GM21390 (cell line): ENCODE measurements at regions not wholly inside any gene's neighbourhood (a gene's known extent, or its start where the extent isn't known, plus 50 kb on each side); places are given as distances from the start of the nearest gene placed in this dataset.

Experiments
- ATAC-seq: cut with Tn5 transposase; IDR thresholded peaks from one replicate; pipeline ENCODE4 v1.9.1; 2021; ENCODE audit not compliant: unreplicated experiment

GRCh38 chr6:18667612-18668011 is 280.5 kb downstream of the RNF144B start:
- no peak for ATAC-seq

GRCh38 chr6:18668994-18669393 is 281.8 kb downstream of the RNF144B start:
- ATAC-seq, result no peak

- ATAC-seq, result no peak
Observed at GRCh38 chr6:18672852-18673251, 285.7 kb downstream of the RNF144B start.

DNA sequence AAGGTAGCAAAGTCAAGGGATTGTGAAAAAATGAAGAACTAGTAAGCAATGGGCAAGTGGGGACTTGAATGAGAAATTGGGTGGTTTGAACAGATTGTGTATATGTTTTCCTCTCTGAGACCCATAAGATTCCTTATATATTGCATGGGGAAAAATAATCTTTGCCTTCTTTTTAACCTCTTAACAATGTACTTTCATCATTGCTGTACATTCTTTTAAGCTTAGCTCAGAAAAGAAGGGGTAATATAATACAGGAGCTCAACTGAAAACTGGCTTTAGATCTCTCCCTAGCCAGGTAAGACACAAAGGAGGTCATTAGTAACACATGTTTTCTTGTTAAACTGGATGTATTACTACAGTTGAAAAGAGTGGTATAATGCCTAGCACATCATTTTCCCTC is 287.2 kb downstream of the RNF144B start:
- ATAC-seq, result no peak

- ATAC-seq, result no peak
Observed at GRCh38 chr6:18675881-18676280, 288.7 kb downstream of the RNF144B start.

DNA sequence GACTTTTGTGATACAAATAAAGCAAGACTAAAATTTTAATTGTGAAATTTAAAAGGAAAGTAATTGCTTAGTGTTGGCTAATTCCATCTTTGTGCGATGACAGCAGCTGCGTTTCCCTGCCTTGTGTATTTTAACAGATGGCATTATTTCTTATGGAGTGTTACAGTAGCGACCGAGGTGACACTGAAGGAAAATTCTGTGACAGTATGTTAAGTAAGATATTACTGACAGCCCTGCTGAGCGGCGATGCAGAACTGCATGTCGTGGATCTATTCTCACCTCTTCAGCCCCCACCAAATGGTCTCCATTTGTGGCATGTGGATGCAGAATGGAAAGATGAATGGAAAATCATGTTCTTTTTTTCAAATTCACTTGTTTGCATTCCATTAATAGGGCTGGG is 289.4 kb downstream of the RNF144B start:
- no peak for ATAC-seq

DNA sequence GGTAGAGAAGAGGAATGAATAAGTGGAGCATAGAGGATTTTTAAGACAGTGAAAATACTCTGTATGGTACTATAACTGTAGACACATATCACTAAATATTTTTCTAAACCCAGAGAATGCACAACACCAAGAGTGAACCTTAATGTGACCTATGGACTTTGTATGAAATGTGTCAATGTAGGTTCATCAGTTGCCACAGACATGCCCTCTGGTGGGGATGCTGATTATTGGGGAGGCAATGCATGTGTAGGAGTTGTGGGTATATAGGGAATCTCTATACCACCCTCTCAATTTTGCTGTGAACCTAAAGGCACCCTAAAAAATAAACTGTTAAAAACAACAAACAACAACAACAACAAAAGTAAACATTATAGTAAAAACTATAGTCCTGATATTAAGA is 293.7 kb downstream of the RNF144B start:
- no peak for ATAC-seq

DNA sequence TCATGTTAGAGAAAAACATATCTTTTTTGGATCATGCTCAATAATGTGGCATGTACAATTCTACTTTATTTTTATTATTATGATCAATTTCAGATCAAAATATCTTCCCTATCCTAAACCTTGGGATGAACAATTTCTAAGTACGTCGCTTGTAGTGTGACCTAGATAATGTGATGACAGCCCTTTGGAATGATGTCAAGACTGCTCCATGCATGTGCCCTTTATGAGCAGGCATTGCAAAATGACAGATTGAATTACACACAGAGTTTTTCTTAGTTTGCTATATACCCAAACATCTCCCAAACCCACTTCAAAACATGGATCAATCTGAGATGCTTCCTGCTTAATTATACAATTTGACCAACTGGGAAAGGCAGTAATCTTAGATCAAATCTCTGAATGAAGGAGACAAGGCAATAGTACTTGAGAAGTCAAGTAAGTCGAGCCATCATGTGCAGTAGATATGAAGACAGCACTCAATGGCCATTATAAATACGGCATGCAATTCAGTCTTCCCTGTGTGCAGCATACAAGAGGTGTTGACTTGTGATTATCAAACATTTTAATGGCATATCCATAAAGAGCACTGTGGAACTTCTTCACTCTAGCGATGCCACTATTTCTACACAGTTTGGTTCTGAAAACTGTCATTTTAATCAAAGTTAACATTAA is 294.8 kb downstream of the RNF144B start:
- no peak for ATAC-seq

DNA sequence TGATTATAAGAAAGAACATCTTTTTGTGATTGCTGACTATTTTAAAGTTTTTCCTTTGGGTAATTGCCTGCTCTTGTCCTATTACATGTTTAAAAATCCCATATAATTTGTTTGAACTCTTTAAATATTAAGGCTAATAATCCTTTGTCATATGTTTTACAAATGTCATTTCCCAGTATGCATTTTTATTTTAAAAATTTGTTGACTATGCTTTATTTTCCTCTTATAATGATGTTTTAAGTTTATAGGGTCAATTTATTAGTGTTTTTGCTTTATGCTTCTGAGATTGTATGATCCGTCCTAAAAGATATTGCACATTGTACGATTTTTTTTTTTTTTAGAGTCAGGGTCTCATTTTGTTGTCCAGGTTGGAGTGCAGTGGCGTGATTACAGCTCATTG is 297.2 kb downstream of the RNF144B start:
- no peak for ATAC-seq

- no peak for ATAC-seq
Observed at GRCh38 chr6:18692929-18693685, 306.0 kb downstream of the RNF144B start.

DNA sequence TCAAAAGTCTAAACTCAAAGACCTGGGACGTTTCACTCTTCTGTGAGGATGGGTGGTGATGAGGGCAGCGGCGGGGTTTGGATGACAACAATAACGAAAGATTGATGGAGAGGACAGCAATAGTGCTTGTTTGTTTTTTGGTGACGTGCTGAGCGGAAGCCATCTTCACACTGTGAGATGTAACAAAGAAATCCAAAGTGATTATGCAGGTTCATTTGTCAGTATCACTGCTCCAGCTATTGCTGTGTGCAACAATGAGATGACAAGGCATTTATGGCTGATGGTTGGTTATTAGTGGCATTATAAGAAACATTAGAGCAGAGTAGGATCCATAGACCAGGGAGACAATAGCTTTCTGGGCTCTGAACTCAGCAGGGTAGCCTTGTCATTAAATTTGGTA is 306.7 kb downstream of the RNF144B start:
- no peak for ATAC-seq

GRCh38 chr6:18703546-18703945 is 316.4 kb downstream of the RNF144B start:
- no peak for ATAC-seq

- no peak for ATAC-seq
Observed at GRCh38 chr6:18707714-18708439, 320.7 kb downstream of the RNF144B start.

- no peak for ATAC-seq
Observed at GRCh38 chr6:18712595-18712994, 325.4 kb downstream of the RNF144B start.

DNA sequence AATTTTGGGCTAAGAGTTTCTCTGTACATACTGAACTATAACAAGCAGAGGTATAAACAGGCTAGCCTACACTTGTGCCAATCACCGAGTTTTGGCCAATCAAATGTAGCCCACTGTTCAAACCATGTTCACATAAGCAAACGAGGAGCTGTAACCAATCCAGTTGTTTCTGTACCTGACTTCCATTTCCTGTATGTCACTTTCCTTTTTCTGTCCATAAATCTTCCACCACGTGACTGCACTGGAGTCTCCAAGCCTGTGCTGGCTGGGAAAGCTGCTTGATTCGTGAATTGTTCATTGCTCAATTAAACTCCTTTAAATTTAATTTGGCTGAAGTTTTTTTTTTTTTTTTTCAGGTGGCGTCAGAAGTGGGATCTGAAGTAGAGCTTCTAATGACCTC is 332.9 kb downstream of the RNF144B start:
- no peak for ATAC-seq

GRCh38 chr6:18724056-18724455 is 336.9 kb downstream of the RNF144B start:
- no peak for ATAC-seq

GRCh38 chr6:18725449-18725848 is 338.3 kb downstream of the RNF144B start:
- ATAC-seq, result no peak

DNA sequence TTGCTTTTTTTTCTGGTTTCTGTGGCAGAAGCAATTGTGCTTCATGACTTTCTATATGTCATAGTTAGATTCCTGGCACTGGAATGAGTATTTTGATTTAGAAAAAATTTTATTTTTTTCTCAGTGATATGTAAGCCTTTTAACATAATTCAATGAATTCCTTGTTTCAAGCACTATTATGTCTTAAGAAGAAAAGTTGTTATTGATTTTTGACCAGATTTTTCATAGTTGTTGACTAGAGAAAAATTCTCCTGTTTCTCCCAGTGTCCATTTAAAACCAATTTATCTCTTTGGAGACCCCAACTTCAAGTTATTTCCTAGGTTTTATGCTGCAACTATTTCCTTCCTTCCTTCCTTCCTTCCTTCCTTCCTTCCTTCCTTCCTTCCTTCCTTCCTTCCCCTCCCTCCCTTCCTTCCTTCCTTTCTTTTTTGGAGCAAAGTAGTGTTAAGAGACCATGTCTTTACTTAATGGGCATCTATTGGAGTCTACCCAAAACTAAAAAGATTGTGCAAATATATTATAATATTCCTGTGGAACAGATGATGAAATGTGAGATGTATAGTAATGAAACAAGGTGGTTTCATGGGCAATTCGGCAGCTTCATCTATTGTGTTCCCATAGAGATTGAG is 346.9 kb downstream of the RNF144B start:
- no peak for ATAC-seq

GRCh38 chr6:18741741-18742140 is 354.6 kb downstream of the RNF144B start:
- no peak for ATAC-seq

DNA sequence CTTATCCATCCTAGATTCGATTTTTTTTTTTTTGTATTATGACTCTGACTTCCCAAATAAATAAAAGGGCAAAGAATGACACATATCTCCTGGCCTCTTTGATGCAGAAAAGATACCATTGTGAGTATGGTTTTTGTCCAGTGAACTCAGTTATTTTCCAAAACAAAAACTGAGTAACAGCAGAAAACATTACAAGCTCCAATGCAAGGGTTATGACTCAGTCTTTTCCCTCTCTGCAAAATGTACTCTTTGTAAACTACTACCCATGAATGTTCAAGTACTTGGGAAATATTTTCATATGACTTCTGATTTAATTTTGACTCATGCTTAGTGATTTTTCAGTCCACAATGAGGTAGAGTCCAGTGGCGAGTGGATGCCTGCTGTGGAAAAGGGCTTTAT is 355.3 kb downstream of the RNF144B start:
- ATAC-seq, result no peak

DNA sequence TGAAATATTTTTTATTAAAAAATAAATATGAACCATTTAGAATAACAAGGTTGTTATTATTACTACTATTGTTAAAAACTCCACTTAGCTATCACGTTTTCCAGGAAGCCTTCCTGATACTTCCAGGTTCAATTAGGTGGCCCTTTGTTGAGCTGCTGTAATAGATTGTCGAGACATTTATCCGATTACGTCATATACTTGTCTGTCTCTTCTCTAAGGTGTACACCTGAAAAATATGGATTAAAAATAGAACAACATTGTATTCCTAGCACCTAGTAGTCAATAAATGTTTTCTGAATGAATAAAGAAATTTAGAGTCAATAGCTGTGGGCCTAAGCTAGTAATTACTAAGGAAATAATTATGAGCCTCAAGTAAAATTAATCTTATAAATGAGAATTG is 359.6 kb downstream of the RNF144B start:
- no peak for ATAC-seq

DNA sequence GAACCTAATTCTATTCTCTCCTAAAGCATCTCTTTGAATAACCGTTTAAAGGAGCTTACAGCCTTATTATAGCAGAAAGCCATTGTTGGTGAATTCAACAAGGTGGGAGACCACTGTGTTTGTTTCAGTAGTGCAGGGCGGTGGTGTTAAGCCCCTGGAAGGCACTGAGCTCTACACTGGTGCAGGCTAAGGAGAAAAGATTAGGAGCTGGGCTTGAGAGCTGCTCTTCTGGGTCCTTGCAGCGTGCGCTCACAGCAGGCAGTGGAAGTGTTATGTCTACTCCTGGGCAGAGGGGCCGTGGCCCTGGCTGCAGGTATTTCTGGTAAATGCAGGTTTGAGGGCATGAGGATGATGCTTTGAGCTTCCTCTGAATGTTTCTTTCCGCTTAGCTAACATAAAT is 361.2 kb downstream of the RNF144B start:
- no peak for ATAC-seq
